Liver (tissue), 3 donors: ENCODE measurements at regions not wholly inside any gene's neighbourhood (a gene's known extent, or its start where the extent isn't known, plus 50 kb on each side); places are given as distances from the start of the nearest gene placed in this dataset.
"Not testable (repeated sequence)": the region's sequence is repeated elsewhere in the genome, so short reads cannot be mapped to it uniquely, and the experiment has no call there.

Experiments
- RAD21 ChIP-seq, 2 donors: IDR thresholded peaks; 2 replicates each; pipeline ENCODE4 v1.6.1; 2016; ENCODE audit warnings: antibody characterized with exemption in 2 of 2, mild to moderate bottlenecking in 2 of 2
- TF ChIP-seq, protein P1 (sequence below): fragments of 150-350 bp; IDR thresholded peaks from 2 replicates; pipeline ENCODE4 v1.5.1; 2017; ENCODE audit warnings: improper control_type of control experiment, low read depth, low read length; ENCODE audit not compliant: missing input control
- donor health status: healthy.
- donor health status: healthy.

DNA sequence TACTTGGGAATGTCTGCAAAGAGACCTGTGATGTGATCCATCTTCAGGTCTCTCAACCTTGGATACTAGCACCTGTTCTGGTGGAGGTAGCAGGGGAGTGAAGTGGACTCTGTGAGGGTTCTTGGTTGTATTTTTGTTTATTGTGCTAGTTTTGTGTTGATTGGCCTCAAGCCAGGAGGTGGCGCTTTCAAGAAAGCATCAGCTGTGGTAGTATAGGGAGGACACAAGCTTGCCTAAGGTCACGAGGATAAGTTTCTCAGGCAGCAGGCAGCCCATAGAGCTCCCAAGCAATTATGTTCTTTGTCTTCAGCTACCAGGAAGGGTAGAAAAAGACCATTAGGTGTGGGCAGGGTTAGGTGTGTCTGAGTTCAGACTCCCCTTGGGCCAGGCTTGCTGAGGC lies 289.9 kb upstream of the TGIF2LX start:
- TF ChIP-seq, protein P1, sequence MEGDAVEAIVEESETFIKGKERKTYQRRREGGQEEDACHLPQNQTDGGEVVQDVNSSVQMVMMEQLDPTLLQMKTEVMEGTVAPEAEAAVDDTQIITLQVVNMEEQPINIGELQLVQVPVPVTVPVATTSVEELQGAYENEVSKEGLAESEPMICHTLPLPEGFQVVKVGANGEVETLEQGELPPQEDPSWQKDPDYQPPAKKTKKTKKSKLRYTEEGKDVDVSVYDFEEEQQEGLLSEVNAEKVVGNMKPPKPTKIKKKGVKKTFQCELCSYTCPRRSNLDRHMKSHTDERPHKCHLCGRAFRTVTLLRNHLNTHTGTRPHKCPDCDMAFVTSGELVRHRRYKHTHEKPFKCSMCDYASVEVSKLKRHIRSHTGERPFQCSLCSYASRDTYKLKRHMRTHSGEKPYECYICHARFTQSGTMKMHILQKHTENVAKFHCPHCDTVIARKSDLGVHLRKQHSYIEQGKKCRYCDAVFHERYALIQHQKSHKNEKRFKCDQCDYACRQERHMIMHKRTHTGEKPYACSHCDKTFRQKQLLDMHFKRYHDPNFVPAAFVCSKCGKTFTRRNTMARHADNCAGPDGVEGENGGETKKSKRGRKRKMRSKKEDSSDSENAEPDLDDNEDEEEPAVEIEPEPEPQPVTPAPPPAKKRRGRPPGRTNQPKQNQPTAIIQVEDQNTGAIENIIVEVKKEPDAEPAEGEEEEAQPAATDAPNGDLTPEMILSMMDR, result not testable (repeated sequence)
- not testable (repeated sequence) for TF ChIP-seq RAD21 (IDR thresholded peaks at IDR 0.05)
